ENCODE measurements at regions not wholly inside any gene's neighbourhood (a gene's known extent, or its start where the extent isn't known, plus 50 kb on each side); places are given as distances from the start of the nearest gene placed in this dataset.

- DNase-seq, result no peak
Observed at GRCh38 chr17:51496378-51496777, 236.0 kb downstream of the UTP18 start.

GRCh38 chr17:51499897-51500296 lies 239.6 kb downstream of the UTP18 start:
- DNase-seq, result no peak

- DNase-seq, result no peak
Observed at GRCh38 chr17:51500454-51500853, 240.1 kb downstream of the UTP18 start.

- DNase-seq, result no peak
Observed at GRCh38 chr17:51505450-51505849, 245.1 kb downstream of the UTP18 start.

DNA sequence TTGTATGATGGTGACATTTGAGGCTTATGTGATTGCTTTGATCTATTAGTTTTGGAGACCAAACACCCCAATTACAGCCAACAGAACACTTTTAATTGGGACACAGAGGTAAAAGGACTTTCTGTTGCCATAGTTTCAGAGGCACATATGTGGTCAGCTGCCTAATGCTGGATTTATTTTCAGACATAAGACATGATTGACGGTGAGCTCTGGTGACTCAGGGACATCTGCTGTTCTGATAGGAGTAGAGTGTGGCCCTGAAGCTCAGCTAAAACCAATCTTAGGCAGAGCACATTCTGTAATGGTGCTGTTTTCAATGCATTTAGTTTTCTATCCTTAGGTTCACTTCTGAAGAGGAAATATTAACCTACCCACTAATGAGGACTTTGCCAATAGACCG lies 247.1 kb downstream of the UTP18 start:
- DNase-seq, result no peak

DNA sequence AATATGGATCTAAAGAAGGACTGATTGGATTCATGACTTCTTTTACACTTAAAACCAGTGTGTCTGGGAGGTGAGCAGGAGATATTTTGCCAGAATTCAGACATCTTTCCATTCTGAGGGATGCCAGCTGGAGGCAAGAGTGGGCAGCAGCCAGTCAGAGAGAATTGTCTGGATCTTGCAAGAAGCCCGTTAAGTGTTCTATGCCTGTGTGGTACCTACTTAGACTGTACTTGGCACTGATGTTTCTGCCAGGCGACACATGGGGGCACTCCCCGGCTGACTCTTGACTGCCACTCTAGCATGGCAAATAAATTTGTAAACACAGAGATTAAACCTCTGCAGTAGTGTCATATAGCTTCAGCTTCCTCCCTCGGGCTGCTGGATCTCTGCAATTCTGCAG lies 247.7 kb downstream of the UTP18 start:
- DNase-seq, result no peak

- no peak for DNase-seq
Observed at GRCh38 chr17:51510940-51511339, 250.6 kb downstream of the UTP18 start.

GRCh38 chr17:51512220-51512907 lies 252.0 kb downstream of the UTP18 start:
- no peak for DNase-seq

DNA sequence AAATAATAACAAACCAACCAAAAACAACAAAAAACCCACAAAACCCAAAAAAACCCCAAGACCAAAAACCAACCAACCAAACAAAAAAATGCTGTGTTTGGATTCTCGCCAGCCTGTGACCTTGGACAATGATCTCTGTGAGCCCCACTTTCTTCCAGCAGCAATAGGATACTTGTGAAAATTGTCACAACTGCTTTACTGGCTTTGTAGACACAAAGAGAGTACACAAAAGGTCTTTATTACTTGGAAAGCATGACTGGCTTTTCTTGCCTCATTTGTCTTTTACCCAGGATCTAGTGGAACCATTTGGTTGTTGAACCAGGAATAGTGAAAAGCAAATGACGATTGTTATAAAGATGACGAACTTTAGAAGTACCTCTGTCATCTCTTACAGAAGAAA lies 256.6 kb downstream of the UTP18 start:
- DNase-seq, result no peak

DNA sequence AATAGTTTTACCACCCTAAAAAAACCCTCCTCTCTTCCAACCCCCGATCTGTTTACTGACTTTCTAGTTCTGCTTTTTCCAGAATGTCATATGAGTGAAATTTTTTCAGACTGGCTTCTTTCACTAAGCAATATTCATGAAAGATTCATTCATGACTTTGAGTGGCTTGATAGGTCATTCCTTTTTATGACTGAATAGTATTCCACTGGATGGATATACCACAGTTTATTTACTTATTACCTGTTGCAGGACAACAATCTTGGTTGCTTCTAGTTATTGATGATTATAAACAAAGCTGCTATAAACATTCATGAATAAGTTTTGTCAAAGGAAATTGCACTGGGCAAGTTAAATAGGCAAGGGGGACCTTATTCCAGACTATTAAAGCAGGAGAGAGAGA lies 264.2 kb downstream of the UTP18 start:
- DNase-seq, result peak; percentile 0

DNA sequence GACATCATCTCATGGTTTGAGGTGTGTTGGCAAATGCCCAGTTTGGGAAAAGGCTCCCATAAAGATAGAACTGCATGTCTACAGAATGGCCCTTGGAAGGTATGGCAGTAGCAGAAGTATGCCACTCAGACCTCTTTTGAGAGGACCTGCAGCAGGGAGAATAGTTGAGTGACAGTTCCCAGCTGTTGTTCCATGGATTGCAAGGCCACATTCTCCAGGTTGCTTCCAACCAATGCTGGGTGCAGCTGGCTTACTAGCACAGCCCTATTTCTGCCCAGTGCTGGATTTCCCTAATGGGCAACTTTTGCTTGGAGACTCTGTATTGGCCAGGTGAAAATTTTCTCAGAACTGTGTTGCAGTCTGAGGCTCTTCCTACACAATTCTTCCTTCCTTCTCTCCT lies 266.2 kb downstream of the UTP18 start:
- DNase-seq, result no peak

DNA sequence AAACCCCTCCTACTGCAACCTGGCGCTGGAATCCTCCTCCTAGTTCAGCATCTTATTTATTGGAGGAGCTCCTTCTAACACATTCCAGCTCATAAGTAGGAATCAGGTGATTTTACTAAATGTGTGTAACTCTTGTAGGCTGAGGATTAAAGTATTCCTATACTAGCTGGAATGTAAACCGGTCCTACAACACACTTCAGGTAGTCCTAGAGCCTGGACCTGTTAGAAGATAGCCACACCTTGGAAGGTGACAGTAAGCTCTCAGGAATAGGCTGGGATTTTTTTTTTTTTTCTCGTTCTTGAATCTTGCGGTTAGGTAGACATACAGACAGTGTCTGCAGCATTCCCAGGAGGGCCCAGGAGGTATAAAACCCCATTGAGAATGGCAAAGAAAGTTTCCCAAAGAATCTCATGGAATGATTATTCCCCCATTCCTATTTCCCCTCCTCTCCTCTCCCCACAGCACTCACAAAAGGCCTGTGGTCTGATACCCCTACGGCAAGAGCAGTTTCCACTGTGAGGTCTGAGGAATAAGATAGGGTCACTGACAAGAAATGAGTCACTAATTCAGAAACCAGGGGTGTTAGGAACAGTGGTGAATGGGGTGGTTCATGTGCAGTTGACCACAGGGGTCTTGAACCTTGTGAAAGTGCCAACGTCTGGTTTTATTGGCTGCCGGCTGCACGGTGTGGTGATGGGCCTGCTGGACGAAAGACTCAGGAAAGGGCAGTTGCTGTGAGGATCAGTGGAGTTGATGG lies 267.1 kb downstream of the UTP18 start:
- DNase-seq, result no peak

GRCh38 chr17:51528111-51528510 lies 267.8 kb downstream of the UTP18 start:
- no peak for DNase-seq

DNA sequence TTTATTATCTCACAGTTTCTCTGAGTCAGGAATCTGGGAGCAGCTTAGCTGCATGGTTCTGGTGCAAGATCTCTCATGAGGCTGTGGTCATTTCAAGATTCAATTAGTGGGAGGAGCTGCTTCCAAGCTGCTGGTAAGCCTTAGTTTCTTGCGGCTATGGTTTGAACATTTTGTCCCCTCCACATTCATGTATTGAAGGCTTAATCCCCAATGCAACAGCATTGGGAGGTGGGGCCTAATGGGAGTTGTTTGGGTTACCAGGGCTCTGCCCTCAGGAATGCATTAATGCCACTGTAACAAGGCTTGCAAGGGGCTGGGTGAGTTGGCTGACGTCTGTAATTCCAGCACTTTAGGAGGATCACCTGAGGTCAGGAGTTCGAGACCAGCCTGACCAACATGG lies 272.9 kb downstream of the UTP18 start:
- DNase-seq, result no peak

DNA sequence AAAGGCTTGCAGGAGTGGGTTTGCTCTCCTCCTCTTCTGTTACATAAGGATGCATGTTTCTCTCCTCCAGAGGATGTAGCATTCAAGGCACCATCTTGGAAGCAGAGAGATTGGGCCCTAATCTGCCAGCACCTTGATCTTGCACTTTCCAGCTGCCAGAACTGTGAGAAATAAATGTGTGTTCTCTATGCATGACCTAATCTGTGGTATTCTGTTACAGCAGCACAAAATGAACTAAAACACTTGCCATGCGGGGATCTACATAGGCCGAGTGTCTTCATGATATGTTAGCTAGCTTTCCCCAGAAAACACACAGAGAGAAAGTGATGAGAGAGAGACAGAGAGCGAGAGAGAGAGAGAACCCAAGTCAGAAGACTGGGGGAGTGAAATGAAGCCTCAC lies 273.5 kb downstream of the UTP18 start:
- DNase-seq, result no peak

- DNase-seq, result no peak
Observed at GRCh38 chr17:51536627-51537026, 276.3 kb downstream of the UTP18 start.

GRCh38 chr17:51537996-51538550 lies 277.7 kb downstream of the UTP18 start:
- no peak for DNase-seq

- DNase-seq, result no peak
Observed at GRCh38 chr17:51540151-51540550, 279.8 kb downstream of the UTP18 start.

GRCh38 chr17:51541215-51541614 lies 280.9 kb downstream of the UTP18 start:
- DNase-seq, result no peak

DNA sequence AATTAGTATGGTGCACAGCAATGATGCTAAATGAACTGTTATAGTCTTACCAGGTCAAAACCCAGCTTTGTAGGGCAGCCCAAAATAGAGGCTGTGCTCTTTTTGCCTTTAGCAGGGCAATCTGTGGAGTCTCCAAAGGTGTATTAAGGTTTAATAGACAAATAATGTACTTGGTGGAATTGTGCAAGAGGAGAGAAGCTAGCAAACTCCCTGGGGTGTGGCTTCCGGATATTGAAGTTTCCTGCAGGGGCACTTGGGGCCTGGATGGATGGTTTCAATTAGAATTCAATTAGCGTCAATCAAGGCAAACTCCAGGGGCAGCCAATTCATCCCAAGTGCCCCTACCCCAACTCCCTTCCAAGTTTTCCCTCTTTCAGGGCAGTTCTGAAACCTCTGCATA lies 285.8 kb downstream of the UTP18 start:
- DNase-seq, result no peak

- no peak for DNase-seq
Observed at GRCh38 chr17:51548125-51548524, 287.8 kb downstream of the UTP18 start.

DNA sequence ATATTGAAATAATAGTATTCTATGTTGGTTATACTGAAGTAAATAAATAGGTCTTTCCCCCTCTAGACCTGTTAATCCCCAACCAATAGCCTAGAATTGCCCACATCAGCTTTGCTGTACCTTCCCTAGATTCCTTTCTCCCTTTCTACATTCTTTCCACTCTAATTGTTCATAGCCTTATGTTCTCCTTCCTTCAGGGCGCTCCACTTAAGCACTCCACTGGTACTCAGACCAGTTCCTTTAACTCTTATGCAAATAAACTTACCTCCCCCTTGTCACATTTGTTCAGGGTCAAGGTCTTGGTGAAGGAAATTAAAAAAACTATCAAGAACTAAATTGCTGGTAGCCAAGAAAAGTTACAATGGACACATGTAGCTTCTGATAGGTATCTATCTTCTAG lies 294.8 kb downstream of the UTP18 start:
- no peak for DNase-seq

GRCh38 chr17:51559778-51560177 lies 299.4 kb downstream of the UTP18 start:
- no peak for DNase-seq

DNA sequence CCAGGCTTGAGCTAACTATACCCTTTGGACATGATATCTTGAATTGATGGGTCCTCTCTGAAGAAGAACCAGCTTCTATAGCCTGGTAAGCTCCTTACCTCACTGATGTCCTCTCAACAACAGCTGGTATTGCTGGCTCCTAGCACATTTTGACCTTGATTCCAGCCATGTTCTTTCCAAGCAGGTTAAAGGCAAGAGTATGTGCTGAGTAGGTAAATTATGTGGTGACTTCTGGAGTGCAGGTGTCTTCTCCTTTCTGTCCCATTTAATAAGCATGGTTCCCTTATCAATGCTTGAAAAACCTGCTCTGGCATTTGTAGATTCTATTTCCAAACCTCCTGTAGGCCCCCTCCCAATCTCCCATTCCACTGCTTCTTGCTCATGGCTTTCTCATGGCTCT lies 300.1 kb downstream of the UTP18 start:
- no peak for DNase-seq

GRCh38 chr17:51563961-51564360 lies 303.6 kb downstream of the UTP18 start:
- no peak for DNase-seq

Measured in inflammatory macrophage treated with lipopolysaccharide for 4 hours (primary cell).